H9 (cell line): ENCODE measurements at regions not wholly inside any gene's neighbourhood (a gene's known extent, or its start where the extent isn't known, plus 50 kb on each side); places are given as distances from the start of the nearest gene placed in this dataset.
A peak's percentile ranks its signal among the peaks of the same experiment; 100 is the strongest.

ENCODE experiments used
- DNase-seq: peaks from one replicate; pipeline ENCODE4 v3.0.0-alpha.2; 2017
- H2AFZ ChIP-seq: one replicate; pipeline ENCODE4 v1.6.1; 2013; ENCODE audit warnings: mild to moderate bottlenecking, low read length, control low read depth, moderate library complexity
- H2AK5ac ChIP-seq: 2 replicates; pipeline ENCODE4 v1.6.1; 2013; ENCODE audit warnings: low read length, control low read depth, mixed read lengths; ENCODE audit not compliant: insufficient read length
- H2BK120ac ChIP-seq: one replicate; pipeline ENCODE4 v1.6.1; 2013; ENCODE audit warnings: low read depth, mild to moderate bottlenecking, low read length, control low read depth, inconsistent platforms; ENCODE audit not compliant: poor library complexity, severe bottlenecking
- H2BK12ac ChIP-seq: 2 replicates; pipeline ENCODE4 v1.6.1; 2013; ENCODE audit warnings: low read length, control low read depth, mixed read lengths, low read depth; ENCODE audit not compliant: insufficient read length
- H2BK15ac ChIP-seq: 2 replicates; pipeline ENCODE4 v1.6.1; 2013; ENCODE audit warnings: low read depth, low read length, control low read depth
- H2BK20ac ChIP-seq: one replicate; pipeline ENCODE4 v1.6.1; 2013; ENCODE audit warnings: low read depth, mild to moderate bottlenecking, low read length, control low read depth, inconsistent platforms; ENCODE audit not compliant: poor library complexity, severe bottlenecking
- H2BK5ac ChIP-seq: 2 replicates; pipeline ENCODE4 v1.6.1; 2013; ENCODE audit warnings: low read length, control low read depth, mixed read lengths; ENCODE audit not compliant: insufficient read length
- H3K14ac ChIP-seq: 2 replicates; pipeline ENCODE4 v1.6.1; 2013; ENCODE audit warnings: low read length, control low read depth; ENCODE audit not compliant: insufficient read depth
- H3K18ac ChIP-seq: 2 replicates; pipeline ENCODE4 v1.6.1; 2013; ENCODE audit warnings: low read depth, mild to moderate bottlenecking, mixed read lengths, low read length, control low read depth; ENCODE audit not compliant: insufficient read length
- H3K23ac ChIP-seq: 2 replicates; pipeline ENCODE4 v1.6.1; 2013; ENCODE audit warnings: low read length, control low read depth, mixed read lengths, low read depth; ENCODE audit not compliant: insufficient read length
- H3K23me2 ChIP-seq: 2 replicates; pipeline ENCODE4 v1.6.1; 2013; ENCODE audit warnings: low read depth, mild to moderate bottlenecking, mixed read lengths, low read length, control low read depth; ENCODE audit not compliant: insufficient read length, poor library complexity, severe bottlenecking
- H3K27ac ChIP-seq: 2 replicates; pipeline ENCODE4 v1.5.1; 2013; ENCODE audit warnings: low read length, control low read depth, mixed read lengths, low read depth; ENCODE audit not compliant: insufficient read length
- H3K27me3 ChIP-seq: 2 replicates; pipeline ENCODE4 v1.6.1; 2013; ENCODE audit warnings: low read length, control low read depth, inconsistent platforms; ENCODE audit not compliant: insufficient read depth
- H3K4ac ChIP-seq: 2 replicates; pipeline ENCODE4 v1.6.1; 2013; ENCODE audit warnings: low read depth, mild to moderate bottlenecking, control low read depth, inconsistent platforms, low read length, moderate library complexity
- H3K4me1 ChIP-seq: 2 replicates; pipeline ENCODE4 v1.6.1; 2013; ENCODE audit warnings: low read length, control low read depth, inconsistent platforms; ENCODE audit not compliant: insufficient read depth
- H3K4me2 ChIP-seq: 2 replicates; pipeline ENCODE4 v1.6.1; 2013; ENCODE audit warnings: low read length, control low read depth, mixed read lengths; ENCODE audit not compliant: insufficient read length, insufficient read depth
- H3K56ac ChIP-seq: 2 replicates; pipeline ENCODE4 v1.6.1; 2013; ENCODE audit warnings: low read depth, mild to moderate bottlenecking, mixed read lengths, low read length, control low read depth; ENCODE audit not compliant: insufficient read length
- H3K79me1 ChIP-seq: 2 replicates; pipeline ENCODE4 v1.6.1; 2013; ENCODE audit warnings: low read depth, mild to moderate bottlenecking, moderate library complexity, low read length, control low read depth, inconsistent platforms; ENCODE audit not compliant: insufficient read depth, poor library complexity, severe bottlenecking
- H3K79me2 ChIP-seq: 2 replicates; pipeline ENCODE4 v1.6.1; 2013; ENCODE audit warnings: low read length, control low read depth, inconsistent platforms; ENCODE audit not compliant: insufficient read depth
- H3K9ac ChIP-seq: 2 replicates; pipeline ENCODE4 v1.6.1; 2013; ENCODE audit warnings: low read length, control low read depth, mixed read lengths; ENCODE audit not compliant: insufficient read length; ENCODE audit errors: extremely low read depth
- H3K9me3 ChIP-seq: one replicate; pipeline ENCODE4 v1.6.1; 2013; ENCODE audit warnings: low read depth, low read length, inconsistent platforms; ENCODE audit not compliant: control insufficient read depth
- H3T11ph ChIP-seq: one replicate; pipeline ENCODE4 v1.6.1; 2013; ENCODE audit warnings: mild to moderate bottlenecking, low read length, control low read depth, inconsistent platforms
- H4K20me1 ChIP-seq: one replicate; pipeline ENCODE4 v1.6.1; 2013; ENCODE audit not compliant: control insufficient read depth, insufficient read length, insufficient read depth
- H4K5ac ChIP-seq: 2 replicates; pipeline ENCODE4 v1.6.1; 2013; ENCODE audit warnings: low read depth, mild to moderate bottlenecking, mixed read lengths, low read length, control low read depth; ENCODE audit not compliant: insufficient read length
- H4K8ac ChIP-seq: replicated peaks from 2 replicates; pipeline ENCODE4 v1.6.1; 2013; ENCODE audit warnings: low read length, control low read depth, mixed read lengths, low read depth; ENCODE audit not compliant: insufficient read length
- H4K91ac ChIP-seq: 2 replicates; pipeline ENCODE4 v1.6.1; 2013; ENCODE audit warnings: low read depth, mild to moderate bottlenecking, moderate library complexity, mixed read lengths, low read length, control low read depth; ENCODE audit not compliant: insufficient read length
- H3K27ac Mint-ChIP-seq, 3 experiments: 2 replicates in 2 of 3; 3 replicates in 1 of 3; pipeline ENCODE4 v1.8.0; 2020 to 2021; ENCODE audit warnings: mixed read lengths in 3 of 3, mild to moderate bottlenecking in 1 of 3, moderate library complexity in 1 of 3
- H3K27me3 Mint-ChIP-seq: 2 replicates; pipeline ENCODE4 v1.8.0; 2021; ENCODE audit warnings: low read depth, mild to moderate bottlenecking, moderate library complexity, mixed read lengths
- H3K36me3 Mint-ChIP-seq, 3 experiments: 2 replicates in 2 of 3; 3 replicates in 1 of 3; pipeline ENCODE4 v1.8.0; 2020 to 2021; ENCODE audit warnings: low read depth in 3 of 3, mixed read lengths in 3 of 3; ENCODE audit not compliant: insufficient read depth in 1 of 3
- H3K4me1 Mint-ChIP-seq, 2 experiments: 2 replicates each; pipeline ENCODE4 v1.8.0; 2020; ENCODE audit warnings: mixed read lengths in 2 of 2
- H3K4me3 Mint-ChIP-seq, 2 experiments: 2 replicates in 1 of 2; 3 replicates in 1 of 2; pipeline ENCODE4 v1.8.0; 2020 to 2021; ENCODE audit warnings: mild to moderate bottlenecking in 2 of 2, mixed read lengths in 2 of 2, moderate library complexity in 1 of 2
- H3K9me3 Mint-ChIP-seq, 2 experiments: 2 replicates in 1 of 2; 3 replicates in 1 of 2; pipeline ENCODE4 v1.8.0; 2020; ENCODE audit warnings: mild to moderate bottlenecking in 2 of 2, mixed read lengths in 2 of 2, moderate library complexity in 1 of 2
- CTCF ChIP-seq: fragments of 200-600 bp; sonication (generic); conservative IDR thresholded peaks from 3 replicates; pipeline ENCODE4 v1.8.0; 2021; ENCODE audit warnings: antibody characterized with exemption, mild to moderate bottlenecking
- WGBS: extraction: QIAGEN DNeasy Blood & Tissue Kit; methylation state at CpG from one replicate; pipeline ENCODE4 v1.1.7; 2013; ENCODE audit warnings: missing lambda C conversion rate, low lambda C conversion rate, mixed read lengths; ENCODE audit not compliant: insufficient read length; ENCODE audit errors: extremely low coverage; 5-methylcytosine and 5-hydroxymethylcytosine counted together

- no peak overlapping the region for H3K27ac ChIP-seq
- no peak overlapping the region for H3K27ac Mint-ChIP-seq
- H3K27me3 Mint-ChIP-seq, result no peaks in the 10 kb centered on the region
- H3K36me3 Mint-ChIP-seq, result no peaks in the 10 kb centered on the region
- TF ChIP-seq CTCF, result peak; percentile 67; the same call in 2 of the 3 replicates
- no peak overlapping the region for H3K14ac ChIP-seq
- H3K4ac ChIP-seq, result no peak overlapping the region
- H3T11ph ChIP-seq, result no peak overlapping the region
- H2BK5ac ChIP-seq, result no peak overlapping the region
- no peak overlapping the region for H3K9ac ChIP-seq
- H4K91ac ChIP-seq, result no peak overlapping the region
- H4K5ac ChIP-seq, result no peak overlapping the region
- no peak overlapping the region for H2AFZ ChIP-seq
- no peak overlapping the region for H3K23ac ChIP-seq
- H3K27me3 ChIP-seq, result no peaks in the 10 kb centered on the region
- WGBS, result no CpG with 5 or more reads among the region's 2 CpGs
- H2BK15ac ChIP-seq, result no peak overlapping the region
- no peak overlapping the region for H2BK12ac ChIP-seq
- H3K9me3 Mint-ChIP-seq, result no peaks in the 10 kb centered on the region
- H2BK120ac ChIP-seq, result no peak overlapping the region
- H2AK5ac ChIP-seq, result no peak overlapping the region
- H3K4me1 Mint-ChIP-seq, result peaks cover 6 to 7% of the 10 kb centered on the region in 2 experiments; a peak in 3 of 4 replicates
- no peak overlapping the region for H3K4me3 Mint-ChIP-seq
- no peaks in the 10 kb centered on the region for H3K79me1 ChIP-seq
- no peaks in the 10 kb centered on the region for H4K20me1 ChIP-seq
- no peaks in the 10 kb centered on the region for H3K23me2 ChIP-seq
- H3K9me3 ChIP-seq, result no peaks in the 10 kb centered on the region
- no peak overlapping the region for H2BK20ac ChIP-seq
- no peak for DNase-seq
- H3K79me2 ChIP-seq, result no peaks in the 10 kb centered on the region
- H3K4me2 ChIP-seq, result no peak overlapping the region
- H3K18ac ChIP-seq, result no peak overlapping the region
- H3K56ac ChIP-seq, result no peak overlapping the region
- H3K4me1 ChIP-seq, result no peaks in the 10 kb centered on the region
- no peak overlapping the region for H4K8ac ChIP-seq
Measured at GRCh38 chr13:69524459-69525150, 583.0 kb upstream of the ATXN8OS start.
